ENCODE measurements at regions not wholly inside any gene's neighbourhood (a gene's known extent, or its start where the extent isn't known, plus 50 kb on each side); places are given as distances from the start of the nearest gene placed in this dataset.

- no peak for TF ChIP-seq CTCF (IDR thresholded peaks at IDR 0.05)
- no peak for TF ChIP-seq POLR2A (IDR thresholded peaks at IDR 0.05)
Observed at GRCh38 chr17:21532763-21533385, 156.7 kb downstream of the KCNJ12 start.

Measured in uterus (tissue), 2 donors.